ENCODE measurements at regions not wholly inside any gene's neighbourhood (a gene's known extent, or its start where the extent isn't known, plus 50 kb on each side); places are given as distances from the start of the nearest gene placed in this dataset.

DNA sequence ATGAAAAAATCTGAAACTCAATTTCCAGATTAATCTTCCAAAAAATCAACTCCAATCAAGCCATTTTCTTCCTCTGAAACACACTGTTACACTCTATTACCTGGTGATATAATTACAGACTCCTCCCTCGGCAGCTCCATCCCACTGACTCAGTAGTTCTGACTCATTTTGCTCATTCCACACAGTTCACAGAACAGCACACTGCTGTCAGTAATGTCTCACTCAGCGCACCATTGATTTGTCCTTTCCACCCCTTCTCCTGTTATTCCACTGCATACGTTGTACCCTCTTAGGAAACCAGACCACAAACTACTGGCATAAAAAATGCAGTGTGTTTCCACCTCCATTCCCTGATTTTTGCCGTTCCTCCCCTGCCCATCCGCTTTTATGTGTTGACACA, 212.7 kb downstream of the SLIT2 start:
- ATAC-seq (ENCODE audit: low read depth), result peak; percentile 94
- Histone ChIP-seq H4K20me1 (ENCODE audit: insufficient read depth, low read length) (no peaks in the 10 kb centered on the region), H3K9ac (ENCODE audit: low read depth, low read length) (no peak overlapping the region), H4K5ac (ENCODE audit: low read depth, low read length) (no peak overlapping the region), H2AK5ac (ENCODE audit: low read depth, low read length) (no peak overlapping the region), H3K14ac (replicated peaks; ENCODE audit: low read depth, low read length) (no peak overlapping the region), H2BK5ac (ENCODE audit: low read depth, low read length, poor library complexity, severe bottlenecking) (no peak overlapping the region), H4K8ac (ENCODE audit: low read depth in 2 of 2, low read length in 2 of 2) (no peak overlapping the region), H3K4ac (ENCODE audit: low read depth, low read length) (no peak overlapping the region), H2AK9ac (replicated peaks; ENCODE audit: low read depth, low read length, poor library complexity) (no peak overlapping the region), H2BK120ac (ENCODE audit: low read depth, low read length) (no peak overlapping the region), H3K9me3 (ENCODE audit: control insufficient read depth, insufficient read depth, low read length) (no peaks in the 10 kb centered on the region), H3K4me2 (ENCODE audit: low read depth, low read length) (no peak overlapping the region), H3K4me1 (ENCODE audit: control insufficient read depth, insufficient read depth, low read length) (no peaks in the 10 kb centered on the region), H3K23ac (ENCODE audit: low read depth, low read length) (no peak overlapping the region), H3K27me3 (ENCODE audit: control insufficient read depth, insufficient read depth, low read length) (no peaks in the 10 kb centered on the region), H2AFZ (replicated peaks; ENCODE audit: low read length, poor library complexity) (no peak overlapping the region), H4K91ac (ENCODE audit: insufficient read depth, low read depth, low read length) (no peak overlapping the region), H3K36me3 (ENCODE audit: control insufficient read depth, insufficient read depth, low read length) (no peaks in the 10 kb centered on the region), H3K18ac (ENCODE audit: low read depth, low read length) (no peak overlapping the region), H3K9me1 (ENCODE audit: insufficient read depth, low read length) (no peaks in the 10 kb centered on the region), H3K56ac (ENCODE audit: extremely low read depth, insufficient read depth, low read length) (no peak overlapping the region), H3K27ac (ENCODE audit: insufficient read depth, low read length) (no peak overlapping the region), H3K4me3 (ENCODE audit: insufficient read depth, low read depth, low read length) (no peak overlapping the region), H2BK20ac (ENCODE audit: low read depth, low read length) (no peak overlapping the region), H3K79me1 (ENCODE audit: low read depth in 1 of 2, low read length in 2 of 2) (no peaks in the 10 kb centered on the region), H2BK15ac (ENCODE audit: low read depth, low read length) (no peak overlapping the region)
- in situ Hi-C loops (cut with MboI; ENCODE audit: low sequenced_read_pairs) (no loop called here), intact Hi-C loops (cut with micrococcal nuclease) (no loop called here), dilution Hi-C loops (cut with HindIII; ENCODE audit: low sequenced_read_pairs, unreplicated experiment) (no loop called here)
- peak; percentile 40; the same call in 1 of the 2 replicates for TF ChIP-seq FOS (IDR thresholded peaks at IDR 0.05; ENCODE audit: low read depth, low read length)
- peak; percentile 18; the same call in 1 of the 2 replicates for TF ChIP-seq MAFK (IDR thresholded peaks at IDR 0.05; ENCODE audit: low read depth, low read length)
- TF ChIP-seq CHD1 (IDR thresholded peaks at IDR 0.05; ENCODE audit: low read depth, low read length), result no peak
- WGBS, 2 experiments (ENCODE audit: extremely low coverage in 2 of 2, insufficient read length in 1 of 2), result 54% methylated on average over 5 of the region's 5 CpGs; no CpG with 5 or more reads in 1 of the 2 experiments
- peak; percentile 77 for DNase-seq
- ChIA-PET POLR2A (ENCODE audit: unreplicated experiment) (no interaction called here), CTCF (no interaction called here)
- BruUV-seq (replicated peaks), result no TSS peak
